Ishikawa (cell line): ENCODE measurements at regions not wholly inside any gene's neighbourhood (a gene's known extent, or its start where the extent isn't known, plus 50 kb on each side); places are given as distances from the start of the nearest gene placed in this dataset.

ENCODE experiments used
- CEBPB ChIP-seq: IDR thresholded peaks from 2 replicates; pipeline ENCODE4 v1.6.1; 2012
- CREB1 ChIP-seq: IDR thresholded peaks from 2 replicates; pipeline ENCODE4 v1.6.1; 2012; ENCODE audit warnings: low read depth
- EGR1 ChIP-seq: IDR thresholded peaks from 2 replicates; pipeline ENCODE4 v1.6.1; 2012
- EP300 ChIP-seq: IDR thresholded peaks from 2 replicates; pipeline ENCODE4 v1.6.1; 2012; ENCODE audit warnings: borderline replicate concordance
- FOXM1 ChIP-seq: IDR thresholded peaks from 2 replicates; pipeline ENCODE4 v1.6.1; 2012; ENCODE audit warnings: low read depth, borderline replicate concordance
- MAX ChIP-seq: IDR thresholded peaks from 2 replicates; pipeline ENCODE4 v1.6.1; 2012
- NFIC ChIP-seq: IDR thresholded peaks from 2 replicates; pipeline ENCODE4 v1.6.1; 2012
- RAD21 ChIP-seq: IDR thresholded peaks from 2 replicates; pipeline ENCODE4 v1.6.1; 2012; ENCODE audit warnings: low read depth
- REST ChIP-seq: IDR thresholded peaks from 2 replicates; pipeline ENCODE4 v1.6.1; 2012; ENCODE audit warnings: low read depth, mild to moderate bottlenecking
- TAF1 ChIP-seq: IDR thresholded peaks from 2 replicates; pipeline ENCODE4 v1.6.1; 2012; ENCODE audit warnings: low read depth, mild to moderate bottlenecking
- TCF12 ChIP-seq: IDR thresholded peaks from 2 replicates; pipeline ENCODE4 v1.6.1; 2012; ENCODE audit warnings: low read depth
- TEAD4 ChIP-seq: IDR thresholded peaks from 2 replicates; pipeline ENCODE4 v1.6.1; 2012
- USF1 ChIP-seq: IDR thresholded peaks from 2 replicates; pipeline ENCODE4 v1.6.1; 2012
- YY1 ChIP-seq: IDR thresholded peaks from 2 replicates; pipeline ENCODE4 v1.6.1; 2012; ENCODE audit warnings: low read depth
- ZBTB7A ChIP-seq: IDR thresholded peaks from 2 replicates; pipeline ENCODE4 v1.6.1; 2012; ENCODE audit warnings: low read depth

DNA sequence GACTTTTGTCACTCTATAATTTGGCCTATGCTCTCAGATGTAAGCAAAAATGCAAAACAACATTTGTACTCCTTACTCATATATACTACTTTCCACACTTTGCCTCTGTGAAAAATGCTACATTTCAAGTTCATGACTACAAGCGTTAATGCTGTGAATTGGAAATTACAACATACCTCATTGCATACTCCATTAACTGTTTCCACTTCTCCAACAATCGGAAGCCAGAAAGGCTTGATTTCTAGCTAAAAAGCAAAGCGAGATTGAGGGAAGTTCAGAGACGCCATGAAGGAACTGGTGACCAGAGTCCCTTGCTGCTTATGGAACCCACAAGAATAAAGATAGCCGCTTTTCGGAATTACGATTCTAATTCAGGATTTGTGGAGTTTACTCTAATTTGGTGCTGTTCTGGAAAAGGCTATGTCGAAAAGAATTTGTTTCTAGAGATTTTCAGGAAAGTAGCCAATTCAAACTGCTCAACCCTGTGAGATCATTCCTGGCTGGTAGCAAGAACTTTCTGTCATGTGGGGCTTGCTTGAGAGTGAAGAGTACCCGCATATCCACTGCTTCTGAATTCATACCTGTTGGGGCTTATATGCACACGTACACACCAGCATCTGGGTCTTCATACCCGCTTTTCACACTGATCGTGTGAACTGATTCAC lies 98.0 kb upstream of the CITED2 start:
- TF ChIP-seq REST (no peak), YY1 (no peak), EP300 (no peak), RAD21 (no peak), EGR1 (no peak), TEAD4 (no peak)

GRCh38 chr6:139470997-139471396 lies 96.5 kb upstream of the CITED2 start:
- TF ChIP-seq FOXM1 (no peak), RAD21 (no peak), TEAD4 (no peak), EGR1 (no peak), REST (no peak), TAF1 (no peak), USF1 (no peak), ZBTB7A (no peak), YY1 (no peak), TCF12 (no peak), MAX (no peak), EP300 (no peak), CREB1 (no peak), CEBPB (no peak)

DNA sequence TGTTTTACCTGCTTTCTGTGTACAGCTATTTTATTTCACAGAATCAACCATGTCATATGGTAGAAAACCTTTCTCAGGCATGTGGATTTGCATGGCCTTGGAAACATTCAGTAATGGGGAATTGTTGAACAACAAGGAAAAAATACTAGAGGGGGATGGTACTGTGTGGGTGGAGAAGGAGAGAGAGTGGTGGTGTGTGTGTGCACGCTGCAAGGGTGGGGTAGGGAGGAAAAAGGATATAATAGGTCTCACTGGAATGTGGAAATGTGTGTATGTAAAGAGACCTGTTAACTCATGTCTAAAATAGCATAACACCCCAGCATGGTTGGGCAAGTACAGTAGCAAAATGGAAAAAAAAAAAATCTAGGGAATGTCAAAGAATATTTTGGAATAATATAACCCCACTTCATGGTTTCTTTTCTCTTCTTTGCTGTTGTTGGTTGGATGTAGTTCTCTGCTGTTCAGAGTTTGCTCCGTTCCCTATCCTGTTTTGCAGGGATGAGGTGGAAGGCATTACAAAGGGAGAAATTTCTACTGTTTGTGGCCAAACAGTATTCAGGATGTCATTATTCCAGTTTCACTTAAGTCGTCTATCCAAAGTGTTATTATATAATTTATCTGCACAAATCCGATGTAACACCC lies 93.9 kb upstream of the CITED2 start:
- no peak for TF ChIP-seq MAX
- no peak for TF ChIP-seq REST
- TF ChIP-seq USF1, result no peak
- TF ChIP-seq ZBTB7A, result no peak
- TF ChIP-seq FOXM1, result no peak
- no peak for TF ChIP-seq EP300
- TF ChIP-seq EGR1, result no peak
- TF ChIP-seq TAF1, result no peak
- no peak for TF ChIP-seq RAD21
- no peak for TF ChIP-seq YY1
- no peak for TF ChIP-seq TCF12
- TF ChIP-seq NFIC, result no peak
- TF ChIP-seq CREB1, result no peak
- no peak for TF ChIP-seq CEBPB
- TF ChIP-seq TEAD4, result no peak

DNA sequence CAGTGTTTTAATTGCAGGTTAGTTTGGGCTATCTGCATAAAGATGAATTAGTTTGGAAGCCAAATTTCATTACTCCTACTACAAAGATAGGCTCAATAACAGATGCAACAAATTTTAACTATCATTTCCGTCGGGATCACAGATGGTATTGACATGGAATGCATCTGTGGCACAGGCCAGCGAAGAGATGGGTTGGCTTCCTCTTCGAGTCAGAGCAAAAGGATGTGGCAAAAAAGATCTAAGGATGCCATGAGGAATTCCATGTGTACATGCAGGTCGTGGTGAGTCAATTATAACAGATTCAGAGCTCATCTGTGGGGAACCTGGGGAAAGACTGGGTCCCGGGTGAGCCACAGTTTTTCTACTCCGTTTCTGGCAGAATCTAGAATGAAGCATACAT lies 83.0 kb upstream of the CITED2 start:
- TF ChIP-seq ZBTB7A (no peak), USF1 (no peak), CREB1 (no peak), NFIC (no peak), EP300 (no peak), YY1 (no peak), TEAD4 (no peak), REST (no peak), RAD21 (no peak), FOXM1 (no peak), TAF1 (no peak), EGR1 (no peak), TCF12 (no peak), CEBPB (no peak), MAX (no peak)
